Esophagus muscularis mucosa (tissue), 4 donors: ENCODE measurements at regions not wholly inside any gene's neighbourhood (a gene's known extent, or its start where the extent isn't known, plus 50 kb on each side); places are given as distances from the start of the nearest gene placed in this dataset.

Experiments
- DNase-seq: peaks from one replicate; pipeline ENCODE4 v3.0.0-alpha.2; 2017; ENCODE audit errors: extremely low spot score
- H3K27ac ChIP-seq, 4 donors: fragments of 200-600 bp; sonication (generic); replicated peaks in 1 of 4; 1 replicate in 3 of 4; 2 replicates in 1 of 4; pipeline ENCODE4 v1.5.1; 2016 to 2019; ENCODE audit warnings: mild to moderate bottlenecking in 1 of 4
- H3K27me3 ChIP-seq, 4 donors: fragments of 200-600 bp; sonication (generic); one replicate each; pipeline versions ENCODE4 v1.5.1 to v1.6.0; 2016 to 2019
- H3K36me3 ChIP-seq, 4 donors: fragments of 200-600 bp; sonication (generic); one replicate each; pipeline ENCODE4 v1.5.1; 2016 to 2019
- H3K4me1 ChIP-seq, 4 donors: fragments of 200-600 bp; sonication (generic); one replicate each; pipeline ENCODE4 v1.5.1; 2016 to 2019
- H3K4me3 ChIP-seq, 4 donors: fragments of 200-600 bp; sonication (generic); 1 replicate in 2 of 4; 2 replicates in 2 of 4; pipeline ENCODE4 v1.5.1; 2016 to 2019; ENCODE audit warnings: mild to moderate bottlenecking in 4 of 4, moderate library complexity in 1 of 4
- H3K9me3 ChIP-seq, 4 donors: fragments of 200-600 bp; sonication (generic); 1 replicate in 3 of 4; 2 replicates in 1 of 4; pipeline ENCODE4 v1.5.1; 2016 to 2019
- CTCF ChIP-seq, 3 experiments: fragments of 200-600 bp in 2 of 3; fragments of 450-650 bp in 1 of 3; sonication (generic) in 2 of 3; IDR thresholded peaks; one replicate each; pipeline ENCODE4 v1.5.1; 2017 to 2019; ENCODE audit warnings: antibody characterized with exemption in 3 of 3, mild to moderate bottlenecking in 2 of 3, moderate library complexity in 1 of 3
- EP300 ChIP-seq: sonication (generic); formaldehyde crosslinking; IDR thresholded peaks from one replicate; pipeline ENCODE4 v1.6.1; 2017; ENCODE audit warnings: antibody characterized with exemption
- POLR2A ChIP-seq: fragments of 450-650 bp; IDR thresholded peaks from one replicate; pipeline ENCODE4 v1.6.1; 2017; ENCODE audit warnings: antibody characterized with exemption, moderate library complexity, mild to moderate bottlenecking, low read depth
- POLR2AphosphoS5 ChIP-seq, 2 donors: sonication (generic); formaldehyde crosslinking; IDR thresholded peaks; one replicate each; pipeline ENCODE4 v1.6.1; 2017; ENCODE audit warnings: antibody characterized with exemption in 2 of 2
- WGBS: methylation state at CpG from one replicate; pipeline ENCODE4 v1.1.5; 2018; 5-methylcytosine and 5-hydroxymethylcytosine counted together
- intact Hi-C: fragments of 100-400 bp; cut with DNase I; formaldehyde crosslinking; loops from one replicate; pipeline ENCODE4 v1.15.1; 2023

DNA sequence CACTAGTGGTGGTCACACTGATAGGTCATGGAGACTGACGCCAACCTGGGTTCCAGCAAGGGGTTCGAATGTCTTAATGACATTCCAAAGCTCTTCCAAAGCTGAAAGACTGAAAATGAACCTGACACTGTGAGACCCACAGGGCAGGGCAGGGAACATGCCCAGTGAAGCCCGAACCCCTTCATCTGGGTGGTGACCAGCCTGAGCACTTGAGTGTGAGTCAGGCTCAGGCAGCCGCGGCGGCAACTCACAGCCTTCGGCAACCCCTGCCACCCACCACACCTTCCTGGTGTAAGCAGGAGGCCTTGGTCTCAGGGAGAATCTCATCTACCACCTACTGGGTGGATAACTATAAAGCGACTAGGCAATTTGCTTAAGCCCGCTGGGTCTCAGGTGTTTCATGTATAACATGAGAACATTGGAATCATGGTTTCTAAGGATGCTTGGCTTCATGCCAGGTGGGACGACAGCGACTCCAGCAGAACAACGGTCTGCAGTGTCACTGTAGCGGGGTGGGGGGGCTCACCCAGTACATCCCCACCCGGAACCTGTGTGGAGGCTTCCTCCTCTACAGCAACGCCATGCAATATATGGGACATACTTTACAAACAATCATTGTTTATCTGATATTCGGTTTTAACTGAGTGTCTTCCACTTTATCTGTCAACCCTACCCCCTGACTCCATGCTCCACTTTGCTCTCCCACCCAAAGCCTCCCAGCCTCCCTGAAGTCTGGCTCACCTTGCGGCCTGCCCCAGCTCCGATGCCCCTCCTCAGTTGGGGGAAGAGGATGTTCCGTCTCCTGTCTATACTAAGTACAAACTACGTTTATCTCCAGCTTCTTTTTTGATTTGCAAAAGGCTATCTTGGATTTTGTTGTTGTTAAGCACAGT is 125.0 kb upstream of the MEF2A start:
- Histone ChIP-seq H3K4me1 (peaks cover 56 to 76% (median 73%) of the 10 kb centered on the region in 4 donors), H3K27me3 (no peaks in the 10 kb centered on the region), H3K9me3 (no peaks in the 10 kb centered on the region), H3K4me3 (no peak overlapping the region), H3K27ac (peak overlapping the region; percentile 76 to 82 (median 80)), H3K36me3 (no peaks in the 10 kb centered on the region)
- no peak for TF ChIP-seq POLR2AphosphoS5 (IDR thresholded peaks at IDR 0.05)
- no peak for TF ChIP-seq POLR2A
- TF ChIP-seq CTCF (IDR thresholded peaks at IDR 0.05) = no peak
- TF ChIP-seq EP300 = no peak
- WGBS = 79% methylated on average over 20 of the region's 20 CpGs
- DNase-seq = peak; percentile 72
- intact Hi-C loops = no loop called here

DNA sequence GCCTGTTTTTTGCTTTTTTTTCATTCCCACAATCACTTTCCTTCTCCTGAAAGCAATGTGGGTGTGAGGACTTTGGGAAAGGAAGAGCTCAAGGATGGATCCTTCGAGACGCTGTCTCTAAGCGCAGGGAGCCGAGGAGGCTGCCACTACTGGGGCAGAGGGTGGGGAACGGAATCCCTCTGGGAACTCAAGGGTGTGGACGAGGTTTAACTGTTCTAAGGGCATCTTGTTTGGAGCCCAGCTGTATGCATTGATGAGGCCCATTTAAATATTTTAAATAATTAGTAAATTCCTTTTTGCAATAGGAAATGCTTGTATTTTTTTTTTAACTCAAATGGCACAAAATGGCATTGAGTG is 124.4 kb upstream of the MEF2A start:
- Histone ChIP-seq H3K4me3 (no peak overlapping the region), H3K27ac (peak overlapping the region; percentile 76 to 82 (median 80)), H3K27me3 (no peaks in the 10 kb centered on the region), H3K4me1 (peaks cover 50 to 71% (median 67%) of the 10 kb centered on the region in 4 donors), H3K36me3 (no peaks in the 10 kb centered on the region), H3K9me3 (no peaks in the 10 kb centered on the region)
- TF ChIP-seq POLR2A (no peak), CTCF (IDR thresholded peaks at IDR 0.05) (no peak), EP300 (no peak), POLR2AphosphoS5 (IDR thresholded peaks at IDR 0.05) (no peak)
- intact Hi-C loops = no loop called here
- WGBS = 92% methylated on average over 6 of the region's 6 CpGs
- no peak for DNase-seq

DNA sequence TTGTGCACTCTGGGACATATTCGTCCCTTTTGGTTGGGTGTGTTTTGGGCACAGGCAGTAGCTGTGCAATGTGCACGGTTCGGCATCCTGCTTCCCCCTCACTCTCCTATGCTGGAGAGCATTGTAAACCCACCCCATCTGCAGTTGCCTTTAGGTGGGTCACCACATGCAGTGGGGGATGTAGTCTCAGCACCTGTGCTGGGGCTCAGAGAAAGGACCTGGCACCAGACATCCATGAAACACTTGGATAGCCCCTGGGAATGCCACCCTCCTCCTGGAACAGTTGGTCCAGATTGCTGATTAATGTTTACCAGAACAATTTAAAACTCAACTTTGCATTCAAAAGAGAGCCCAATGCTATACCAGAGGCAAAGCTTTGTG is 123.9 kb upstream of the MEF2A start:
- 74% methylated on average over 3 of the region's 3 CpGs for WGBS
- Histone ChIP-seq H3K4me3 (peak overlapping the region in 1 of 4 donors; percentile 32), H3K36me3 (no peaks in the 10 kb centered on the region), H3K27ac (peak overlapping the region; percentile 76 to 82 (median 80)), H3K9me3 (no peaks in the 10 kb centered on the region), H3K4me1 (peaks cover 48 to 71% (median 62%) of the 10 kb centered on the region in 4 donors), H3K27me3 (no peaks in the 10 kb centered on the region)
- intact Hi-C loops = no loop called here
- TF ChIP-seq CTCF (IDR thresholded peaks at IDR 0.05) (no peak), POLR2AphosphoS5 (IDR thresholded peaks at IDR 0.05) (no peak), POLR2A (no peak), EP300 (no peak)
- peak; percentile 90 for DNase-seq

DNA sequence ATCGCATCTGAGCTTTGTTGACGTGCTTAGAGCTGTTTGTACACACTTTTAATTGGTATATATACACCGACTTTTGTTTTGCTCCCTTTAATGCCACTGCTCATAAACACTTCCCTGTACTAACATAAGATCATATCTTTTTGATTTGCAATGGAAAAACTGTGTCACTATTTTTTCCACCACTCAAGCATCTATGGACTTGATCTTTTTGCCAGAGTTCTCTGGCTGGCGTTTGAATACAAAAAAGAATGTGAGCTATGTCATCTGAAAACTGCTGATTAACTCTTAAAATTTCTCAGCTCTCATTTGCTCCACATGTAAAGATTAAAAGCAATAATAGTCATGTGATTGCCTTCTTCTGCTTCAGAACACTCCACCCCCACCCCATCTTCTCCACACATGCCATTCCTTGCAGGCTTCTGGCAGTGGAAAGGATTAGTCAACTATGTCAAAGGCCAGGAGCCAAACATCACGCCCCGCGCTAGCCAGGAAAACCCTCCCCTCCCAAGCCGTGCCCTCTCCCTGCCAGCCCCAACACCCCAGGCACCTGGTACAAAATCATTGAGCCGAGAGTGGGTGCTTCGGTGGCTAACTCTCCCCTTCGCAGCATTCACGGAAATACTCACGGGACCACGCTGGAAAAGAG is 123.4 kb upstream of the MEF2A start:
- no peaks in the 10 kb centered on the region for H3K9me3 ChIP-seq
- peak overlapping the region; percentile 4 to 32 (median 16) for H3K4me3 ChIP-seq
- intact Hi-C loops = no loop called here
- peaks cover 43 to 71% (median 60%) of the 10 kb centered on the region in 4 donors for H3K4me1 ChIP-seq
- no peaks in the 10 kb centered on the region for H3K27me3 ChIP-seq
- TF ChIP-seq POLR2AphosphoS5 (IDR thresholded peaks at IDR 0.05) (peak; percentile 63 to 85), EP300 (no peak)
- H3K27ac ChIP-seq = peak overlapping the region; percentile 76 to 82 (median 80)
- 32% methylated on average over 14 of the region's 14 CpGs for WGBS
- peak; percentile 91 for DNase-seq
- no peaks in the 10 kb centered on the region for H3K36me3 ChIP-seq

DNA sequence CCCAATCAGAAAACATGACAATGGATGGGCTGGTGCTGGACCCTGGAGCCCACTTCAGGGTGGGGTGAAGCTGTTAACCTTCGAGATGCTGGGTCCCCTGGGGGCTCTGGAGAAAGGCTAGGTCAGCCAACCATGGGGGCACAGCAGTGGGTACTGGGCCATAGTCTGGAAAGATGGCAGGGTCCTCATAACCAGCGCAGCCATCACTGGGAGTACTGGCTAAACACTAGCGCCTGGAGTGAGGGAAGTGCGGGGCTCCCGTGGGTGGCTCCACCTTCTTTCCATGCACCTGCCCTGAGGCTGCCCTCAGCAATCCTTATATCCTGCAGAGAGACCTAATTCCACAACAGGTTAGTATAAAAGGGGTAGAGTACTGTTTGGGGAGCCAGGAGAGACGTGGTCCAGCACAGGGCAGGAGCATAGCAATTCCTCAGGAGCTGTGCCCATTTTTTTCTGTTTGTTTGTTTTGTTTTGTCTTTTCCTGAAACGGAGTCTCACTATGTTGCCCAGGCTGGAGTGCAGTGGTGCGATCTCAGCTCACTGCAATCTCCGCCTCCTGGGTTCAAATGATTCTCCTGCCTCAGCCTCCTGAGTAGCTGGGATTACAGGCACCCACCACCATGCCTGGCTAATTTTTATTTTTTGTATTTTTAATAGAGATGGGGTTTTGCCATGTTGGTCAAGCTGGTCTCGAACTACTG is 122.6 kb upstream of the MEF2A start:
- 86% methylated on average over 7 of the region's 10 CpGs for WGBS
- H3K4me3 ChIP-seq = peak overlapping the region in 1 of 4 donors; percentile 32
- TF ChIP-seq POLR2A (no peak), EP300 (no peak), POLR2AphosphoS5 (IDR thresholded peaks at IDR 0.05) (no peak), CTCF (IDR thresholded peaks at IDR 0.05) (no peak)
- H3K27ac ChIP-seq = peak overlapping the region; percentile 76 to 82 (median 80)
- H3K36me3 ChIP-seq = no peaks in the 10 kb centered on the region
- intact Hi-C loops = no loop called here
- DNase-seq = peak; percentile 89
- H3K9me3 ChIP-seq = no peaks in the 10 kb centered on the region
- H3K4me1 ChIP-seq = peaks cover 41 to 71% (median 60%) of the 10 kb centered on the region in 4 donors
- no peaks in the 10 kb centered on the region for H3K27me3 ChIP-seq
